Spleen (tissue), 11 donors: ENCODE measurements at regions not wholly inside any gene's neighbourhood (a gene's known extent, or its start where the extent isn't known, plus 50 kb on each side); places are given as distances from the start of the nearest gene placed in this dataset.

ENCODE experiments used
- DNase-seq: peaks from one replicate; pipeline ENCODE4 v3.0.0-alpha.2; 2020
- H3K27ac ChIP-seq, 8 donors: fragments of 200-600 bp; sonication (generic) in 7 of 8; 1 replicate in 4 of 8; 2 replicates in 4 of 8; pipeline versions ENCODE4 v1.5.0 to v1.8.0; 2016 to 2021; ENCODE audit warnings: inconsistent platforms in 4 of 8, mild to moderate bottlenecking in 4 of 8, moderate library complexity in 1 of 8
- H3K27me3 ChIP-seq, 7 donors: fragments of 200-600 bp; sonication (generic) in 6 of 7; replicated peaks in 1 of 7; 1 replicate in 4 of 7; 2 replicates in 3 of 7; pipeline versions ENCODE4 v1.5.0 to v1.8.0; 2016 to 2021; ENCODE audit warnings: inconsistent platforms in 3 of 7, mild to moderate bottlenecking in 1 of 7
- H3K36me3 ChIP-seq, 6 donors: fragments of 200-600 bp; sonication (generic) in 5 of 6; 1 replicate in 4 of 6; 2 replicates in 2 of 6; pipeline versions ENCODE4 v1.5.0 to v1.8.0; 2016 to 2021; ENCODE audit warnings: inconsistent platforms in 2 of 6
- H3K4me1 ChIP-seq, 6 donors: fragments of 200-600 bp; sonication (generic) in 5 of 6; 1 replicate in 3 of 6; 2 replicates in 3 of 6; pipeline versions ENCODE4 v1.5.0 to v1.8.0; 2016 to 2021; ENCODE audit warnings: inconsistent platforms in 3 of 6
- H3K4me3 ChIP-seq, 8 donors: fragments of 200-600 bp; sonication (generic) in 7 of 8; 1 replicate in 4 of 8; 2 replicates in 4 of 8; pipeline versions ENCODE4 v1.5.0 to v1.8.0; 2016 to 2021; ENCODE audit warnings: inconsistent platforms in 4 of 8, mild to moderate bottlenecking in 4 of 8, moderate library complexity in 2 of 8
- H3K9me3 ChIP-seq, 8 donors: fragments of 200-600 bp; sonication (generic) in 7 of 8; 1 replicate in 4 of 8; 2 replicates in 4 of 8; pipeline versions ENCODE4 v1.5.0 to v1.8.0; 2016 to 2021; ENCODE audit warnings: inconsistent platforms in 4 of 8
- CTCF ChIP-seq, 11 experiments: fragments of 200-600 bp in 7 of 11; fragments of 450-650 bp in 4 of 11; sonication (generic) in 4 of 11; IDR thresholded peaks in 8 of 11; conservative IDR thresholded peaks in 3 of 11; 1 replicate in 7 of 11; 2 replicates in 4 of 11; pipeline versions ENCODE4 v1.4.0 to v1.8.0; 2016 to 2021; ENCODE audit warnings: antibody characterized with exemption in 11 of 11, inconsistent platforms in 4 of 11, mild to moderate bottlenecking in 1 of 11
- POLR2A ChIP-seq, 3 donors: fragments of 450-650 bp; IDR thresholded peaks; one replicate each; pipeline ENCODE4 v1.5.1; 2017; ENCODE audit warnings: antibody characterized with exemption in 3 of 3, mild to moderate bottlenecking in 1 of 3
- POLR2AphosphoS5 ChIP-seq, 3 donors: sonication (generic); formaldehyde crosslinking; IDR thresholded peaks; one replicate each; pipeline ENCODE4 v1.5.1; 2017; ENCODE audit warnings: antibody characterized with exemption in 3 of 3
- WGBS, 5 donors: extraction: QIAGEN DNeasy Blood & Tissue Kit in 3 of 5; methylation state at CpG; one replicate each; pipeline versions ENCODE4 v1.1.5 to v1.1.7; 2013 to 2018; 5-methylcytosine and 5-hydroxymethylcytosine counted together
- intact Hi-C: fragments of 100-400 bp; cut with DNase I; formaldehyde crosslinking; loops from one replicate; pipeline ENCODE4 v1.15.0; 2023; ENCODE audit warnings: low total_unique reads
- donor health status: healthy with polysubstance abuse.
- donor health status: DM: no; HTN: no; CAD: no; lungs with moderate emphysema.
- donor health status: DM: no; HTN: no; CAD: no.
- donor health status: Bipolar disorder and iron deficiency.
- donor health status: healthy.
- donor health status: DM: no; HTN: no; CAD: no.
- donor health status: DM: yes; HTN: yes; CAD: no.

GRCh38 chr14:106821119-106821518, 1294.7 kb downstream of the TMEM121 start:
- no peaks in the 10 kb centered on the region for H3K36me3 ChIP-seq
- H3K4me3 ChIP-seq: no peak overlapping the region
- H3K27ac ChIP-seq: no peak overlapping the region
- no peaks in the 10 kb centered on the region for H3K9me3 ChIP-seq
- H3K4me1 ChIP-seq: no peaks in the 10 kb centered on the region
- TF ChIP-seq CTCF (IDR thresholded peaks at IDR 0.05 in 8 of 11, conservative IDR thresholded peaks at IDR 0.05 in 3 of 11): no peak
- H3K27me3 ChIP-seq: peaks cover 0 to 10% (median 0%) of the 10 kb centered on the region in 7 donors
- intact Hi-C loops: no loop called here
- no peak for DNase-seq

GRCh38 chr14:106822905-106823304, 1296.5 kb downstream of the TMEM121 start:
- Histone ChIP-seq H3K9me3 (no peaks in the 10 kb centered on the region), H3K27ac (no peak overlapping the region), H3K4me3 (no peak overlapping the region), H3K4me1 (no peaks in the 10 kb centered on the region), H3K36me3 (no peaks in the 10 kb centered on the region), H3K27me3 (peaks cover 0 to 10% (median 0%) of the 10 kb centered on the region in 7 donors)
- no peak for TF ChIP-seq CTCF (IDR thresholded peaks at IDR 0.05 in 8 of 11, conservative IDR thresholded peaks at IDR 0.05 in 3 of 11)
- no peak for TF ChIP-seq POLR2AphosphoS5 (IDR thresholded peaks at IDR 0.05)
- no peak for TF ChIP-seq POLR2A (IDR thresholded peaks at IDR 0.05)
- intact Hi-C loops: no loop called here
- WGBS, 5 donors: 60 to 81% (median 71%) methylated on average over 7 of the region's 7 CpGs
- no peak for DNase-seq

GRCh38 chr14:106823552-106823951, 1297.2 kb downstream of the TMEM121 start:
- no peak overlapping the region for H3K27ac ChIP-seq
- no peaks in the 10 kb centered on the region for H3K36me3 ChIP-seq
- no peaks in the 10 kb centered on the region for H3K9me3 ChIP-seq
- no peaks in the 10 kb centered on the region for H3K4me1 ChIP-seq
- TF ChIP-seq CTCF (IDR thresholded peaks at IDR 0.05 in 8 of 11, conservative IDR thresholded peaks at IDR 0.05 in 3 of 11) (no peak), POLR2A (IDR thresholded peaks at IDR 0.05) (no peak), POLR2AphosphoS5 (IDR thresholded peaks at IDR 0.05) (no peak)
- no peak for DNase-seq
- peaks cover 0 to 7% (median 0%) of the 10 kb centered on the region in 7 donors for H3K27me3 ChIP-seq
- WGBS, 5 donors: 81 to 88% (median 84%) methylated on average over 7 of the region's 7 CpGs
- H3K4me3 ChIP-seq: no peak overlapping the region
- intact Hi-C loops: no loop called here

- H3K36me3 ChIP-seq: no peaks in the 10 kb centered on the region
- no peak overlapping the region for H3K27ac ChIP-seq
- peaks cover 0 to 4% (median 0%) of the 10 kb centered on the region in 8 donors for H3K9me3 ChIP-seq
- DNase-seq: no peak
- TF ChIP-seq POLR2A (IDR thresholded peaks at IDR 0.05) (no peak), POLR2AphosphoS5 (IDR thresholded peaks at IDR 0.05) (no peak), CTCF (IDR thresholded peaks at IDR 0.05 in 8 of 11, conservative IDR thresholded peaks at IDR 0.05 in 3 of 11) (no peak)
- H3K4me1 ChIP-seq: no peaks in the 10 kb centered on the region
- H3K27me3 ChIP-seq: peaks cover 0 to 4% (median 0%) of the 10 kb centered on the region in 7 donors
- intact Hi-C loops: no loop called here
- WGBS, 5 donors: 41 to 56% (median 45%) methylated on average over 4 of the region's 4 CpGs
- no peak overlapping the region for H3K4me3 ChIP-seq
Measured at GRCh38 chr14:106826833-106827369, 1300.5 kb downstream of the TMEM121 start.
